NCI-H2171 treated with DMSO at 0.1 percent for 48 hours (cell line): ENCODE measurements at regions not wholly inside any gene's neighbourhood (a gene's known extent, or its start where the extent isn't known, plus 50 kb on each side); places are given as distances from the start of the nearest gene placed in this dataset.

Experiments
- DNase-seq: peaks from one replicate; lab custom pipeline; 2025; lab: John Stamatoyannopoulos, UW

- DNase-seq, result peak; percentile 15
These were observed 104.3 kb upstream of the PITX1 start for GRCh38 chr5:135138116-135138850.

GRCh38 chr5:135137146-135137915 lies 103.3 kb upstream of the PITX1 start:
- DNase-seq, result no peak

GRCh38 chr5:135136546-135136945 lies 102.5 kb upstream of the PITX1 start:
- DNase-seq, result no peak

- no peak for DNase-seq
These were observed 101.7 kb upstream of the PITX1 start for GRCh38 chr5:135135530-135136226.

- DNase-seq, result no peak
These were observed 100.8 kb upstream of the PITX1 start for GRCh38 chr5:135134691-135135381.

GRCh38 chr5:135133698-135134515 lies 99.9 kb upstream of the PITX1 start:
- DNase-seq, result no peak

GRCh38 chr5:135133181-135133580 lies 99.2 kb upstream of the PITX1 start:
- no peak for DNase-seq

GRCh38 chr5:135131801-135132680 lies 98.0 kb upstream of the PITX1 start:
- DNase-seq, result no peak

- no peak for DNase-seq
These were observed 96.5 kb upstream of the PITX1 start for GRCh38 chr5:135130261-135131215.

- DNase-seq, result no peak
These were observed 95.3 kb upstream of the PITX1 start for GRCh38 chr5:135129307-135129706.

- no peak for DNase-seq
These were observed 94.3 kb upstream of the PITX1 start for GRCh38 chr5:135128361-135128760.

GRCh38 chr5:135127439-135128240 lies 93.6 kb upstream of the PITX1 start:
- no peak for DNase-seq

- peak; percentile 70 for DNase-seq
These were observed 92.8 kb upstream of the PITX1 start for GRCh38 chr5:135126688-135127438.

- DNase-seq, result no peak
These were observed 90.7 kb upstream of the PITX1 start for GRCh38 chr5:135124724-135125123.

GRCh38 chr5:135124128-135124527 lies 90.1 kb upstream of the PITX1 start:
- DNase-seq, result no peak

- no peak for DNase-seq
These were observed 88.8 kb upstream of the PITX1 start for GRCh38 chr5:135122797-135123196.

- no peak for DNase-seq
These were observed 86.9 kb upstream of the PITX1 start for GRCh38 chr5:135120951-135121350.

- DNase-seq, result no peak
These were observed 85.5 kb upstream of the PITX1 start for GRCh38 chr5:135119481-135119880.
